Activated B cell treated with CpG ODN at 0.5 μM for 24 hours (primary cell): ENCODE measurements at regions not wholly inside any gene's neighbourhood (a gene's known extent, or its start where the extent isn't known, plus 50 kb on each side); places are given as distances from the start of the nearest gene placed in this dataset.

ENCODE experiments used
- ATAC-seq: fragments of 200-7000 bp; cut with Tn5 transposase; one replicate; pipeline ENCODE4 v1.10.0; 2021; ENCODE audit warnings: low read depth, mild to moderate bottlenecking, moderate library complexity
- CTCF ChIA-PET: fragments of 350-600 bp; sonication (Branson Sonifier 250); formaldehyde crosslinking; loops from one replicate; lab custom pipeline; 2021; ENCODE audit warnings: antibody characterized with exemption; lab: Charles Lee
- POLR2A ChIA-PET: fragments of 350-600 bp; sonication (Branson Sonifier 250); formaldehyde crosslinking; loops from one replicate; lab custom pipeline; 2021; ENCODE audit warnings: antibody characterized with exemption; lab: Charles Lee
- DNase-seq: peaks from one replicate; pipeline ENCODE4 v3.0.0; 2022
- H3K27ac Mint-ChIP-seq: one replicate; pipeline ENCODE4 v1.8.0; 2020; ENCODE audit warnings: mixed read lengths
- H3K27me3 Mint-ChIP-seq: one replicate; pipeline ENCODE4 v1.8.0; 2021; ENCODE audit warnings: mixed read lengths
- H3K36me3 Mint-ChIP-seq: one replicate; pipeline ENCODE4 v1.8.0; 2021; ENCODE audit warnings: low read depth, mixed read lengths
- H3K4me1 Mint-ChIP-seq: one replicate; pipeline ENCODE4 v1.8.0; 2021; ENCODE audit warnings: mixed read lengths
- H3K4me3 Mint-ChIP-seq: one replicate; pipeline ENCODE4 v1.8.0; 2020; ENCODE audit warnings: mild to moderate bottlenecking, mixed read lengths
- H3K9me3 Mint-ChIP-seq: one replicate; pipeline ENCODE4 v1.8.0; 2020; ENCODE audit warnings: mixed read lengths
- CTCF ChIP-seq: fragments of 200-600 bp; IDR thresholded peaks from one replicate; pipeline ENCODE4 v1.8.0; 2022; ENCODE audit warnings: antibody characterized with exemption, mild to moderate bottlenecking
- intact Hi-C: fragments of 100-400 bp; cut with micrococcal nuclease; formaldehyde crosslinking; loops from one replicate; pipeline ENCODE4 v1.15.1; 2024

DNA sequence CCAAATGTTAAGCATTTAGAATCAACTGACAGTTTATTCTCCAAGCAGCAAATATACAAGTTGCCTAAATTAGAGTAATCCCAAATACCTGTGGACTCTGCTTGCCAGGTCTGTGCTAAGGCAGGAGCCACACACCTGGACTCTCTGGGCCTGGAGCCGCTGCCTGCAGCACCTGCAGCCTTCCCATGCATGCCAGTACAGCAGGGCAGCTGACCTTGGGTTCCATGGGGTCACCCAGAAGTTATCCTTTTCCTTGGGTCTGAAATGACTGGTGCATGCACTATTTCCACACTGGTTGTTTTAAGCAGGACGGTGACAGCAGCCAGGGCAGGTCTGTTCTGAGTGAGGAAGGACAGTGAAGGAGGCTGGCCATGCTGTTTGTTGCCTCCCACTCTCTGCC lies 573.2 kb downstream of the GLRX3 start:
- H3K4me3 Mint-ChIP-seq: no peak overlapping the region

GRCh38 chr10:130711072-130711471 lies 574.9 kb downstream of the GLRX3 start:
- TF ChIP-seq CTCF: no peak
- DNase-seq (no peak), ATAC-seq (no peak)
- POLR2A ChIA-PET: no interaction called here
- H3K4me1 Mint-ChIP-seq: no peaks in the 10 kb centered on the region
- H3K27me3 Mint-ChIP-seq: no peaks in the 10 kb centered on the region
- no peaks in the 10 kb centered on the region for H3K36me3 Mint-ChIP-seq
- H3K27ac Mint-ChIP-seq: no peak overlapping the region
- intact Hi-C loops: no loop called here
- no peak overlapping the region for H3K4me3 Mint-ChIP-seq
- no peaks in the 10 kb centered on the region for H3K9me3 Mint-ChIP-seq
- CTCF ChIA-PET: no interaction called here

More for the DNA sequence above, 573.2 kb downstream of the GLRX3 start:
- peaks cover 2% of the 10 kb centered on the region for H3K9me3 Mint-ChIP-seq
- H3K36me3 Mint-ChIP-seq: no peaks in the 10 kb centered on the region
- ChIA-PET POLR2A (no interaction called here), CTCF (no interaction called here)
- no peak for DNase-seq
- TF ChIP-seq CTCF: no peak
- H3K27me3 Mint-ChIP-seq: no peaks in the 10 kb centered on the region
- no peak overlapping the region for H3K27ac Mint-ChIP-seq
- intact Hi-C loops: no loop called here
- no peak for ATAC-seq
- no peaks in the 10 kb centered on the region for H3K4me1 Mint-ChIP-seq

- ChIA-PET CTCF (no interaction called here), POLR2A (no interaction called here)
- H3K9me3 Mint-ChIP-seq: no peaks in the 10 kb centered on the region
- H3K36me3 Mint-ChIP-seq: no peaks in the 10 kb centered on the region
- no peaks in the 10 kb centered on the region for H3K4me1 Mint-ChIP-seq
- intact Hi-C loops: no loop called here
- ATAC-seq (no peak), DNase-seq (no peak)
- no peak overlapping the region for H3K4me3 Mint-ChIP-seq
- TF ChIP-seq CTCF: no peak
- no peaks in the 10 kb centered on the region for H3K27me3 Mint-ChIP-seq
- no peak overlapping the region for H3K27ac Mint-ChIP-seq
These were observed 576.9 kb downstream of the GLRX3 start for GRCh38 chr10:130713135-130713534.

DNA sequence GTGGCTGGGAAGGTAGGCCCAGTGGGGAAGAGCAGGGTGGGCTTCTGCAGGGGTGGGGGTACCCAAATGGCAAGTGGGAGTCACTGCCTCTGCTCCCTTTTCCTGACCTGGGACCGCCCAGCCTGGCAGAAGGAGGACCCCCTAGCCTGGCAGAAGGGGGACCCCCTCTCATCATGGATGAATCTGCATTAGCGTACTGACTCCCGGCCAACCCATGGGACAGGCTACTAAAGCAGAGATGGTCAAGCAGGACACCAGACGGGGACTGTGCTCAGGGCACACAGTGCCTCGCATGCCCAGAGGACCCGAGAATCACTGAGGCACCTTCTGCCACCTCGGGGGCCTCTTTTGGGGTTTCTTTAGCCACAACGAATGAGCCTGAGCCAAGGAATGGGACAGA lies 577.5 kb downstream of the GLRX3 start:
- Mint-ChIP-seq H3K36me3 (no peaks in the 10 kb centered on the region), H3K4me3 (no peak overlapping the region), H3K9me3 (no peaks in the 10 kb centered on the region), H3K27ac (no peak overlapping the region), H3K27me3 (no peaks in the 10 kb centered on the region), H3K4me1 (no peaks in the 10 kb centered on the region)
- TF ChIP-seq CTCF: no peak
- POLR2A ChIA-PET: no interaction called here
- intact Hi-C loops: no loop called here
- no peak for DNase-seq
- CTCF ChIA-PET: no interaction called here
- ATAC-seq: no peak

DNA sequence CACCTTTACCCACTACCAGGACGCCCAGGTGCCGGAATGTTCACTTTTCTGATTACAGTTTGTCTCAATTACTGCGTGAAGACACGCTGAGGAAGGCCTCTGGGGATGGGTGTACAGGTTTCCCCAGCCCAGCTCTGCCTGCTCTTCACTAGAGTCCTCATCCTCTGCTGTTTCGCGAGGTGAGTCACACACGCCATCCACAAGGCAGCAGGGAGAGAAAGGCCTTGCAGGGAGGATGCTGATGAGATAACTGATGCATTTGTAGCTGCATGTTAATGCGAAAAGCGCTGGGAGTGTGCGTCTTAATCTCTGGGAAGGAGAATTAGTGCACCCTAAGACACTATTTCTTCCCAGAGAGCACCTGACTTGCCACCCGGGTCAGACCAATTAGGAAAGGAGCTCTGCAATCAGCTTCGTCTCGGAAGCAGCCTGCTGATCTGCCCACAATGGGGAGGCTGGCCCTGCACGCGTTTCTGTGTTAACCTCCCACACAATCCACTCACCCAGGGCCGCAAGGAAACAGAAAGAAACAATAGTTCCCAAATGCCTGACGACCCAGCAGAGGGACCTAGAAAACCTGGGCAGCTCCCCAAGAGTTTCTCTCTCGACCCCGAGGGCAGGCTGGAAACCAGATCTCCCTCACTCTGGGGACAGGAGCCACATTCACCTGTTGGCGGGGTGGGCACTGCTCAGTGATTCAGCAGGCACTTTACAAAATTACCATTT lies 578.7 kb downstream of the GLRX3 start:
- TF ChIP-seq CTCF: no peak
- Mint-ChIP-seq H3K4me1 (no peaks in the 10 kb centered on the region), H3K4me3 (no peak overlapping the region), H3K27ac (no peak overlapping the region), H3K9me3 (no peaks in the 10 kb centered on the region), H3K27me3 (no peaks in the 10 kb centered on the region), H3K36me3 (no peaks in the 10 kb centered on the region)
- POLR2A ChIA-PET: no interaction called here
- CTCF ChIA-PET: no interaction called here
- DNase-seq (no peak), ATAC-seq (no peak)
- intact Hi-C loops: no loop called here
